Mesendoderm (in vitro differentiated cells): ENCODE measurements at regions not wholly inside any gene's neighbourhood (a gene's known extent, or its start where the extent isn't known, plus 50 kb on each side); places are given as distances from the start of the nearest gene placed in this dataset.

Experiments used
- DNase-seq: peaks from one replicate; pipeline ENCODE4 v3.0.0; 2013
- H2AK5ac ChIP-seq: 2 replicates; pipeline ENCODE4 v1.6.1; 2013; ENCODE audit warnings: low read length, inconsistent platforms
- H2BK120ac ChIP-seq: 2 replicates; pipeline ENCODE4 v1.6.1; 2013; ENCODE audit warnings: low read depth, mild to moderate bottlenecking, low read length, moderate library complexity, mixed read lengths
- H2BK15ac ChIP-seq: replicated peaks from 2 replicates; pipeline ENCODE4 v1.6.1; 2013; ENCODE audit warnings: low read depth, mild to moderate bottlenecking, moderate library complexity
- H2BK5ac ChIP-seq: 2 replicates; pipeline ENCODE4 v1.6.1; 2013; ENCODE audit warnings: low read length, inconsistent platforms
- H3K18ac ChIP-seq: 2 replicates; pipeline ENCODE4 v1.6.1; 2013; ENCODE audit warnings: mild to moderate bottlenecking, low read length, mixed read lengths
- H3K23ac ChIP-seq: one replicate; pipeline ENCODE4 v1.6.1; 2013; ENCODE audit warnings: low read length
- H3K27ac ChIP-seq: 2 replicates; pipeline ENCODE4 v1.5.1; 2013; ENCODE audit warnings: low read depth, mild to moderate bottlenecking, inconsistent platforms, low read length, moderate library complexity
- H3K27me3 ChIP-seq: 2 replicates; pipeline ENCODE4 v1.6.1; 2013; ENCODE audit warnings: low read length, control low read depth, mild to moderate bottlenecking, inconsistent platforms; ENCODE audit not compliant: insufficient read depth, poor library complexity
- H3K36me3 ChIP-seq: 2 replicates; pipeline ENCODE4 v1.6.1; 2013; ENCODE audit warnings: low read length, inconsistent platforms; ENCODE audit not compliant: control insufficient read depth, insufficient read depth
- H3K4ac ChIP-seq: one replicate; pipeline ENCODE4 v1.6.1; 2013; ENCODE audit warnings: low read depth, mild to moderate bottlenecking, low read length, moderate library complexity
- H3K4me1 ChIP-seq: 2 replicates; pipeline ENCODE4 v1.6.1; 2013; ENCODE audit warnings: low read depth, low read length, inconsistent platforms; ENCODE audit not compliant: control insufficient read depth
- H3K4me2 ChIP-seq: 2 replicates; pipeline ENCODE4 v1.6.1; 2013; ENCODE audit warnings: low read length
- H3K4me3 ChIP-seq: 2 replicates; pipeline ENCODE4 v1.5.1; 2013; ENCODE audit warnings: mild to moderate bottlenecking, low read length
- H3K56ac ChIP-seq: one replicate; pipeline ENCODE4 v1.6.1; 2013; ENCODE audit warnings: low read length
- H3K79me1 ChIP-seq: 2 replicates; pipeline ENCODE4 v1.6.1; 2013; ENCODE audit warnings: low read length, inconsistent platforms
- H3K79me2 ChIP-seq: 2 replicates; pipeline ENCODE4 v1.6.1; 2013; ENCODE audit warnings: mild to moderate bottlenecking, low read length; ENCODE audit not compliant: control insufficient read depth, insufficient read depth
- H3K9ac ChIP-seq: 2 replicates; pipeline ENCODE4 v1.6.1; 2013; ENCODE audit warnings: low read length, inconsistent platforms
- H4K5ac ChIP-seq: one replicate; pipeline ENCODE4 v1.6.1; 2013; ENCODE audit warnings: low read length
- H4K8ac ChIP-seq: one replicate; pipeline ENCODE4 v1.6.1; 2013; ENCODE audit warnings: low read depth, mild to moderate bottlenecking, control low read depth, low read length, moderate library complexity
- WGBS: extraction: QIAGEN DNeasy Blood & Tissue Kit; methylation state at CpG from one replicate; pipeline ENCODE4 v1.1.7; 2013; ENCODE audit warnings: low lambda C conversion rate, missing lambda C conversion rate; ENCODE audit not compliant: insufficient coverage; ENCODE audit errors: extremely low coverage; 5-methylcytosine and 5-hydroxymethylcytosine counted together

DNA sequence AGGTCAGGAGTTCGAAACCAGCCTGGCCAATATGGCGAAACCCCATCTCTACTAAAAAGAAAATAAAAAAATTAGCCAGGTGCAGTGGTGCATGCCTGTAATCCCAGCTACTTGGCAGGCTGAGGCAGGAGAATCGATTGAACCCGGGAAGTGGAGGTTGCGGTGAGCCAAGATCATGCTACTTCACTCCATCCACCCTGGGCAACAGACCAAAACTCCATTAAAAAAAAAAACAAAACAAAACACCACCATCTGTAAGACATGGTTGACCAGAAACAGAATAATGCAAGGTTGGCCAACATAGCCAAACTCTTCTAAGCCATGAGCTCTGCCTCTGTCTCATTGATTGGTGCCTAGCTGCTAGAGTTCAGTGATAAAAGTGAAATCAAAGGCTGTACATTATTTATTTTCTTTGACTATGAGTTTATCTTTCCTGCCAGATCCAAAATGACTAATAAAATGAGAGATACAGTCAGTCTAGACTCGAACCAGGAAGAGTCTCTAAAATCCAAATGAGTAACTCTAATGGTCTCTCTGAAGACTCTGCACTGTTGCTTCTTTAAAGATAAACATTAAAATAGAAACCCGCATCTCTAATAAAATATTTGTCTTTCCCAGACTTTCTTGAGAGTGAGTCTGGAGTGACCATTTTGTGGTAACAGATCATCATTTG, 404.7 kb downstream of the DAD1 start:
- no peaks in the 10 kb centered on the region for H3K4me1 ChIP-seq
- no peaks in the 10 kb centered on the region for H3K79me2 ChIP-seq
- no peak for DNase-seq
- no peak overlapping the region for H3K23ac ChIP-seq
- no peak overlapping the region for H2BK120ac ChIP-seq
- H4K8ac ChIP-seq: no peak overlapping the region
- H2BK15ac ChIP-seq: no peak overlapping the region
- H4K5ac ChIP-seq: no peak overlapping the region
- H3K4me2 ChIP-seq: no peak overlapping the region
- WGBS: no CpG with 5 or more reads among the region's 7 CpGs
- H3K56ac ChIP-seq: no peak overlapping the region
- H3K4me3 ChIP-seq: no peak overlapping the region
- no peaks in the 10 kb centered on the region for H3K36me3 ChIP-seq
- H3K79me1 ChIP-seq: no peaks in the 10 kb centered on the region
- no peak overlapping the region for H3K27ac ChIP-seq
- no peak overlapping the region for H2BK5ac ChIP-seq
- H3K18ac ChIP-seq: no peak overlapping the region
- no peak overlapping the region for H2AK5ac ChIP-seq
- no peaks in the 10 kb centered on the region for H3K27me3 ChIP-seq
- H3K4ac ChIP-seq: no peak overlapping the region
- H3K9ac ChIP-seq: no peak overlapping the region

DNA sequence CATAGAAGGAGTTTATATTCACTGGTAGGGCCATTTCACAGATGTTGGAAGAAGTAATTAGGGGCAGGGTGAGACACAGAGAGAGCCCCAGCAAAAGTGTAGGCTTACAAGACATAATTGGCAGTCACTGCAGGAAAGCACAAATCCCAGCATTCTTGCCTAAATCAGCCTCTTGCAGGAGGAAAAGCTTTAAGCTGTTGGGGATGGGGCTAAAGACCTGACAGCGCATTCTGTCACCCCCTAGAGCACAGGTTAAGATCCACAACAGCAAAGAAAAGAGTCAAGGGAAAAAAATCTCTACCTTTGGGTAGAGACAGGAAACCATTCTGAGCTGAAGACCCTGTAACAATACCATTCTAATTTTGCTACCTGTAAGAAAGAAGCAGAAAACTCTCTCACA, 409.0 kb downstream of the DAD1 start:
- DNase-seq: no peak
- H3K23ac ChIP-seq: no peak overlapping the region
- no peak overlapping the region for H2BK15ac ChIP-seq
- no peak overlapping the region for H2AK5ac ChIP-seq
- H4K8ac ChIP-seq: no peak overlapping the region
- H2BK120ac ChIP-seq: no peak overlapping the region
- no peak overlapping the region for H2BK5ac ChIP-seq
- H3K27me3 ChIP-seq: no peaks in the 10 kb centered on the region
- no peaks in the 10 kb centered on the region for H3K4me1 ChIP-seq
- no peak overlapping the region for H3K4me2 ChIP-seq
- no peak overlapping the region for H3K9ac ChIP-seq
- no peaks in the 10 kb centered on the region for H3K79me1 ChIP-seq
- no peak overlapping the region for H3K56ac ChIP-seq
- H4K5ac ChIP-seq: no peak overlapping the region
- WGBS: no CpG with 5 or more reads among the region's 1 CpG
- H3K79me2 ChIP-seq: no peaks in the 10 kb centered on the region
- no peak overlapping the region for H3K4ac ChIP-seq
- no peak overlapping the region for H3K4me3 ChIP-seq
- no peak overlapping the region for H3K27ac ChIP-seq
- no peak overlapping the region for H3K18ac ChIP-seq
- H3K36me3 ChIP-seq: no peaks in the 10 kb centered on the region

DNA sequence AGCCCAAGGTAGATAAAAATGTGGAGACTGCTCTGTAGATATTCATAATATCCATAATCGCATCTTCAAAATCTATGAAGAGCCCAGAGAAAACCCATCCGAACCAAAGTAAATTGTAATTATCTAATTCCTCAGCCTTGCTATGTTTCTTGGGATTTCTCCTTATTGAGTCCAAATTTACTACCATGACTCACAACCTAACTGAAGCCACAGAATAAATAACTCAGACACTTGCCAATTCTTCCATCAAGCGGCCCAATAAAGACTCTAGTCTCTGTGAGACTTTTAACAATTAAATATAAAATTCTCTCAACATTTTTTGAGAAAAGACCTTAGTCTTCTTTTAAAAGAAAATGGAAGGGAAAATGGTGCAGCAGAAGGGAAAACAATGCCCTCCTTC, 409.8 kb downstream of the DAD1 start:
- no peaks in the 10 kb centered on the region for H3K27me3 ChIP-seq
- no peaks in the 10 kb centered on the region for H3K4me1 ChIP-seq
- H4K8ac ChIP-seq: no peak overlapping the region
- H3K36me3 ChIP-seq: no peaks in the 10 kb centered on the region
- no peak overlapping the region for H2BK120ac ChIP-seq
- no peak overlapping the region for H3K4me2 ChIP-seq
- H3K9ac ChIP-seq: no peak overlapping the region
- H3K27ac ChIP-seq: no peak overlapping the region
- H2BK15ac ChIP-seq: no peak overlapping the region
- H2AK5ac ChIP-seq: no peak overlapping the region
- H2BK5ac ChIP-seq: no peak overlapping the region
- no peak overlapping the region for H3K56ac ChIP-seq
- no peak overlapping the region for H3K18ac ChIP-seq
- H4K5ac ChIP-seq: no peak overlapping the region
- no peak overlapping the region for H3K4me3 ChIP-seq
- H3K79me2 ChIP-seq: no peaks in the 10 kb centered on the region
- H3K23ac ChIP-seq: no peak overlapping the region
- DNase-seq: no peak
- no peaks in the 10 kb centered on the region for H3K79me1 ChIP-seq
- no CpG with 5 or more reads among the region's 3 CpGs for WGBS
- H3K4ac ChIP-seq: no peak overlapping the region

DNA sequence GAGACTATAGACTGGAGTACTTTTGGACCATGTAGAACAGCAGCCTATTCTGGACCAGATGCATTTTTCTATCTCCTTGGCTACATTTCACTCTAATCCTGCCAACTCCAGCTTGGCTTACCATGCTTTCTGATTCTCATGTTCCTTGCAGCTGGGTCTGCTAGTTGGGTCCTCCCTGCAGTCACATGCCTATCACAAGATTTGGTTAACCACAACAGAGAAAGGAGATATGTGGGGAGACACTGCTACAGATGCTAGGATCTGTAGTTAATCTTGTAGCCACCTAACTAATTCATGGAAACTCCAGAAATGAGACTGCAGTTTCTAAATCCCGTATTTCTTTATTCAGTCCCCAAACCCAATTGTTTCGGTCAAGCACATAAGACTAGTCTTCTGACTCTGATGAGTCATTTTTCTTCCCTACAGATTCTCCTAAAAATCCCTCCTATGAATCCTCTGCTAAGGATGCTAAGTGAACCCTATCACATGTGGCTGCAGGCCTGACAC, 410.6 kb downstream of the DAD1 start:
- WGBS: no CpG with 5 or more reads among the region's 2 CpGs
- no peaks in the 10 kb centered on the region for H3K27me3 ChIP-seq
- H3K23ac ChIP-seq: no peak overlapping the region
- no peak overlapping the region for H2BK120ac ChIP-seq
- H3K18ac ChIP-seq: no peak overlapping the region
- H3K27ac ChIP-seq: no peak overlapping the region
- no peak for DNase-seq
- H4K5ac ChIP-seq: no peak overlapping the region
- no peak overlapping the region for H4K8ac ChIP-seq
- H2BK15ac ChIP-seq: no peak overlapping the region
- H3K4me3 ChIP-seq: no peak overlapping the region
- H3K36me3 ChIP-seq: no peaks in the 10 kb centered on the region
- no peak overlapping the region for H3K4ac ChIP-seq
- no peak overlapping the region for H2AK5ac ChIP-seq
- no peaks in the 10 kb centered on the region for H3K4me1 ChIP-seq
- no peak overlapping the region for H3K4me2 ChIP-seq
- no peak overlapping the region for H3K56ac ChIP-seq
- no peaks in the 10 kb centered on the region for H3K79me1 ChIP-seq
- no peak overlapping the region for H3K9ac ChIP-seq
- H3K79me2 ChIP-seq: no peaks in the 10 kb centered on the region
- no peak overlapping the region for H2BK5ac ChIP-seq

DNA sequence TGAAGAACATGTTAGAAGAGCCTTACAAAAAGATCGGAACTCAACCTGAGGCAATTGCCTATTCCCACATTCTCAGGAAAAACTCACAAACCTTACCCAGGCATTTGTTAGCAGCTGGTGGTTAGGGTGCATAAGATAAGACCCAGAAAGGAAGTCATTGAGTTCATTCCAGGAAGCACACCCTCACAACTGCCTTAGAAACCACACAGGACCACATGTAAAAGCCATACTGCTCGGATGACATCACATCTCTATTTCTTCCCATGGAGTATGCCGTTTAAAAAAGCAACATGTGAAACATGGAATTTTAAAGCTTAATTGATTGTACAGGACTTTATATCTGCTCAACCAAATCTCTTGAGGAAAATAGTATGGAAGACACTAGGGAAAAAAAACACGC, 411.2 kb downstream of the DAD1 start:
- no peak overlapping the region for H2BK15ac ChIP-seq
- WGBS: no CpG with 5 or more reads among the region's 4 CpGs
- no peaks in the 10 kb centered on the region for H3K27me3 ChIP-seq
- DNase-seq: no peak
- no peak overlapping the region for H3K9ac ChIP-seq
- no peak overlapping the region for H3K18ac ChIP-seq
- no peak overlapping the region for H3K4me2 ChIP-seq
- no peaks in the 10 kb centered on the region for H3K79me1 ChIP-seq
- H2BK120ac ChIP-seq: no peak overlapping the region
- H4K5ac ChIP-seq: no peak overlapping the region
- no peaks in the 10 kb centered on the region for H3K36me3 ChIP-seq
- no peak overlapping the region for H3K4me3 ChIP-seq
- H2BK5ac ChIP-seq: no peak overlapping the region
- no peaks in the 10 kb centered on the region for H3K4me1 ChIP-seq
- H3K56ac ChIP-seq: no peak overlapping the region
- no peaks in the 10 kb centered on the region for H3K79me2 ChIP-seq
- H2AK5ac ChIP-seq: no peak overlapping the region
- H3K23ac ChIP-seq: no peak overlapping the region
- no peak overlapping the region for H3K27ac ChIP-seq
- H4K8ac ChIP-seq: no peak overlapping the region
- H3K4ac ChIP-seq: no peak overlapping the region

DNA sequence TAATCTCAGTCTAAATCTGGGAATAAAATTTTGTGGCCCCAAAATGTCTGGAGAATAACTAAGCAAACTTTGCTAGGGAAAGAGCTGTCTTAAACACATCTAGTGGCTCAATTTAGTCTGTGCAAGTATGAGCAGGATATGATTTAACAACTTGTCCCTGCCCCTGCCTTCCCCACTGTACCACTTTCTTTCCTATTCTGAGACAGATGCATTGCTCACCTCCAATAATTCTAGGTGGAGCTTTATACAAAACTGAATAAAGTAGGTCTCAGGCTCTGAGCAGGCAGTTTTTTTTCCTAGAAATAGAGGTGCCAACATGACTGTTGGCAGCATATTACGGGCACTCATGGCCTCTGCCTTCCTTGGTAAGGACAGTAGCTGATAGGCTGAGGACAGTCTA, 412.1 kb downstream of the DAD1 start:
- H3K36me3 ChIP-seq: no peaks in the 10 kb centered on the region
- no peak overlapping the region for H3K23ac ChIP-seq
- WGBS: no CpG with 5 or more reads among the region's 1 CpG
- no peak overlapping the region for H4K8ac ChIP-seq
- H3K56ac ChIP-seq: no peak overlapping the region
- no peak overlapping the region for H3K4ac ChIP-seq
- no peaks in the 10 kb centered on the region for H3K4me1 ChIP-seq
- H3K79me2 ChIP-seq: no peaks in the 10 kb centered on the region
- H3K27ac ChIP-seq: no peak overlapping the region
- H4K5ac ChIP-seq: no peak overlapping the region
- H3K79me1 ChIP-seq: no peaks in the 10 kb centered on the region
- no peak overlapping the region for H3K9ac ChIP-seq
- H3K4me2 ChIP-seq: no peak overlapping the region
- no peak overlapping the region for H2BK15ac ChIP-seq
- H2BK120ac ChIP-seq: no peak overlapping the region
- no peak overlapping the region for H2AK5ac ChIP-seq
- no peaks in the 10 kb centered on the region for H3K27me3 ChIP-seq
- no peak overlapping the region for H3K4me3 ChIP-seq
- no peak for DNase-seq
- H3K18ac ChIP-seq: no peak overlapping the region
- no peak overlapping the region for H2BK5ac ChIP-seq
